NOMO-1 treated with DMSO at 0.1 percent for 48 hours (cell line): ENCODE measurements at regions not wholly inside any gene's neighbourhood (a gene's known extent, or its start where the extent isn't known, plus 50 kb on each side); places are given as distances from the start of the nearest gene placed in this dataset.
"Not testable (repeated sequence)": the region's sequence is repeated elsewhere in the genome, so short reads cannot be mapped to it uniquely, and the experiment has no call there.

Experiments used
- DNase-seq: peaks from one replicate; lab custom pipeline; 2025; ENCODE audit not compliant: unreplicated experiment; lab: John Stamatoyannopoulos, UW

DNA sequence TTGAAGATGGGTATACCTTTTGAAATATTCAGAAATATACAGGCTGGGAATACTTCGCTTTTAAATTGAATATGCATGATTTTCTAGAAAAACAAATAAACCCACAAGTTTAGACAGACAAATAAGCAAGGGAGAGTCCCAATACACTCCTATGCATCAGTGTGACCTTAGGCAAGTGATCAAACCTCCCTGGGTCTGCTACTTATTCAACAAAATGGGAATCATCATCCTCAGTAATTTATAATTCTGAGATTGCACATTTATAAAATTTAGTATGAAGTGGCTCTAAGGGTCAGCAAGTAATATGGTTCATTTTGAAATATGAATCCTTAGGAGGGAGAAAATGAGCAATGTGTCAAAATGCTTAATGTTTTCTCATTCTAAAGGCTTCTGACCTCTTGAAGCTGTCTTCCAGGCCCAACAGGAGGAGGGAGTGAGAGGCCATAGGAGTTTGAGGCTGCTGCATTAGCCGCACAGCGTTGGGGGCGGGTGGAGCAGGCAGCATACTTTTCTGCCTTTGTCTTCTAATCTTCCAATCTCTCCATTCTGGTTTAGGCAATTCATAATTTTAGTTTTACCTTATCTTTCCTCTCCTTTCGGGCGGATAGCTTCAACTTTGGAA lies 155.1 kb downstream of the TRIB2 start:
- no peak for DNase-seq

- no peak for DNase-seq
These were observed 161.0 kb downstream of the TRIB2 start for GRCh38 chr2:12877761-12878160.

DNA sequence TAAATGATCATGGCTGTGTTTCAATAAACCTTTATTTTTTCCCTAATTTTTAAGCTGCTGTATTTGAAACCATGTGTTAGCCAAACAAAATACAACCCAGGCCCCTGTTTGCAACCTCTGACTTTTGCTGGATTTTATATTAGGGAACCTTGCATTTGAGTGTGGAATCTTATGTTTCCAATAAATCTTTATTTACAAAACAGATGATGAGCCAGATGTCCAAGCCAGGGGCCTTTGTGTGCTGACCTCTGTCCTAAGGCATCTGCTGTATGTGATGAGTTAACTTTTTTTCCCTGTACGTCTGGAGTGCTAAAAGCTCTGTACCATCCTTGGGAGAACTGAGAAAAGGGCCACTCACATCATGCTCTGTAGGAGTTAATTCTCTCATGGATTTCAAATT lies 162.9 kb downstream of the TRIB2 start:
- DNase-seq = no peak

GRCh38 chr2:12881952-12882351 lies 165.2 kb downstream of the TRIB2 start:
- peak; percentile 17 for DNase-seq

- no peak for DNase-seq
These were observed 165.7 kb downstream of the TRIB2 start for GRCh38 chr2:12882393-12882792.

GRCh38 chr2:12883906-12884305 lies 167.2 kb downstream of the TRIB2 start:
- no peak for DNase-seq

- DNase-seq = no peak
These were observed 168.1 kb downstream of the TRIB2 start for GRCh38 chr2:12884713-12885282.

DNA sequence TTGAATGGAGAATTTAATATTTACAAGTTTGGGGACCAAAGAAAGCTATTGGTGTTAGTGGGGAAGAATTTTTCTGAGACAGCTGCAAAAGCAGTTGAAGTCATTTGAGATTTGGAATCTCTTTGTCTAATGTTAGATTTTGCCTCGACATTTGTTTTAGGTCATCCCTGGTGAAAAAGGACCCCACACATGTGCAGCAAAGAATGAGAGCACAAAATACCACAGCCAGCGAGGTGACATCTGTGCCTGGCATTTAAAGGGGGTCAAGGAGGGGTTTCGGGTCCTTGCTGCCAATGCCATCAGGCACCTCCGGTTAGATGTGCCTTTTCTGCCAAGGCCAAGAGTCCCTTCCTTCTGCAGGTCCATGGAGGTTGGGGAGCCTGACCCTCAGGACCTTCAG lies 173.3 kb downstream of the TRIB2 start:
- no peak for DNase-seq

DNA sequence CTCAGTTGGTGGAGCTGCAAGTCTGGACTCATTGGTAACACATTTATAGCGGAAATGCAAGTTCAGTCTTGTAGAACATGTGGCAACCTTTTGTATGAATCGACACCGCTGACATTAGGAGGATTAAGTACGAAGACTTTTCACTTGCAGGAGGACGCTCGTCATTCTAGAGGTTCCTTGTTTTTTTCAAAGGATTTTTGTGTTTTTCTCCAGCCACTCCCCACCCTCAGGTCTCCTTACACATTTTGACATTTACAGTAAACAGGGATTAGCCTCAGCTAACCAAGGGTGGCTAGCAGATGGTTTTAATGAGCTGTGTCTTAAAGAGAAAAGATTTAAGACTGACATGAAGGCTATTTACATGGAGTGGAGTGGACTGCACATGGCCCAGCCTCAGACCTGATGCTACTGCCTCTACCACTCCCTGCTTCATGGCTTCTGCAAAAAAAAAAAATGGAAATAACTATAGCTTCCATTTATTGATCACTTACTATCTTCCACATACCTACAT lies 173.8 kb downstream of the TRIB2 start:
- no peak for DNase-seq

- DNase-seq = peak; percentile 33
These were observed 178.3 kb downstream of the TRIB2 start for GRCh38 chr2:12895017-12895416.

DNA sequence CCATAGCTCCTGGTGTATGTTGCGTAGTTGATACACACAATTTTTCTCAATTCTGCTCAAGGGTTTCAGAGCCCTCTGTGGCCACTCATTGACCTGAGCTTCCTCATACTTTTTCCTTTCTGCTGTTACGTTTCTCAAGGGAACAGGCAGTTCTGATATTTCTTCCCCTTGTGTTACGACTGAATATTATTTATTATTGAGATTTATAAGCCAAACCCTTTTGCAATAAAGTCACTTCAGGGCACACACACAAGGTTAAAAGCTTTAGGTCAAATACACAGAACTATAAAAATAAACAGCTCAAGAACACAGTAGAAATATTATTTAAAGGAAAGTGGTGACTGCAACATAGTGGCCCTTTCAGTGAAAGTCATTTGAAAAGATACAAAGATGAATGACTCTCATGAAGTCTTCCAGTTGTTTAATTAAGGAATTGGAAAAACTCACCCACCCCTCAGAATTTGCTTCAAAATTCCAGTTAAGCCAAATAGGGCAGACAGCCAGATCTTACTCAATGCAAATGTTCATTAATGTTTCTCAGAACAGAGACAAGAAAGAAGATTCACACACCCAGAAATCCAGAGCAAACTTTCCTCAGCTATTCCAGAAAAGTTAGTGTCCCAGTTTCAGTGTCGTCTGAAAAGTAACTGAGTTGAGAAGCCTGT lies 179.7 kb downstream of the TRIB2 start:
- peak; percentile 21 for DNase-seq

DNA sequence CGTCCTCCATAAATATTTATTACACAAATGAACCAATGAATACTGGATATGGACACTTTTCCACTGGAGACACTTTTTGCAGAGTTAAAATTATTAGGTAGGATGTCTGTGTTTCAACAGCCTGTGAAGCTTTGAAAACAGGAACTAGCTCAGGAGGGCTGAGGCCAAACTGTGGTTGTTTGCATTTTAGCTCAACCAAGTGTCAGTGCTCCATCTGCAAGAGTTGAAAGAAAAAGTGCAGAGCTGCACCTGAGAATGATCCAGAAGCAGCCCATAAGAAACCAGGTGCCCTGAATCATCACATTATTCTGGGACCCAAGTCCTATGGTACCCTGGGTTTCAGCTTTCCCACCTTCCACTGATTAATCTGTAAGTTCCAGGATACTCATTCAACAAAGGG lies 180.4 kb downstream of the TRIB2 start:
- DNase-seq = peak; percentile 73

DNA sequence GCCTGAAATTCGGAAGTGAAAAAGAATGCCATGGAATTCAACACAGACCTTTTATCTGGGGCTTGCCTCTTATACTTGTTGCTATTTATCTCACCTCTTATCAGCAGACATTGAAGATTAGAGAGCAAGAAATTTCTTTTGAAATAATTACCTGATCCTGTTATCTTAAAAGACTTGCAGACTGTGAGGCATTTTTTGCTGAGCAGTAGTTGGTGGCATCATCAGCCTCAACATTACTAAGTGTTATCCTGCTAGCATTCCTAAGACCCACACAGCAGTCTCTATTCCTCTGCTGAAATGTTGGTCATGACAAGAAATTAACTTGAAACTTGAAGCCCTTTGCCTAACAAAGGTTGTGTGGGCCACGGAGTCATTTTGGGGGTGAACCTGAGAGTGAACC lies 186.5 kb downstream of the TRIB2 start:
- no peak for DNase-seq

- DNase-seq = no peak
These were observed 193.7 kb downstream of the TRIB2 start for GRCh38 chr2:12910431-12910830.

GRCh38 chr2:12915787-12916186 lies 199.1 kb downstream of the TRIB2 start:
- DNase-seq = no peak

DNA sequence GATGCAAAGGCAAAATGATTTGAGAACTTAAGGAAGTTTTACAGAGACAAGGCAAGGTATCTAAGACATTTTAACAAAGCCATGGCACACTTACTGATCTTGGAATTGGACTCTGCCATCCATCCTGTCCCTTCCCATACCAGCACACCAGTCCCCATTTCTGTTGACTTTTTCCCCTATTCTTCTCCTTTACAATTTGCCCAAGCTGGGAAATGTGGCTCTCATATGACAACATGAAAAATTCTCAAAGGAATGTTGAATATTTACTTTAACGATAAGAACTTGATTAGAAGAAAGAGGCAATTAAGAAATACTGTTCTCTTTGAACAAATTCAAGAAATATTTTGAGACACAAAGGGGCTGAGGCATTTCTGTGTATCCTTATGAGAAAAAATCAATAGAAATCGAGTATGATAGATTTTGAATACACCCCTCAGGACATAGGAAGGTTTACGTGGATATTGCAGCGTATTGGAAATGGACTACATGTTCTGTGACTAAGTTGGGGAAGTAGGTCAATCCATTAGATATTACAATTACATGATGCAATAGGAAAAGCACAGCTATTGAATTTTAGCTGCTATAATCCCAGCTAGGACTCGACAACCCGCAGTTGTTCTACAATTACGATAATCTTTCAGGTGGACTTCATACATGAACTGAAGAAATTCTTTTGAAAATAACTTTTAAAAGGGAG lies 201.6 kb downstream of the TRIB2 start:
- no peak for DNase-seq

DNA sequence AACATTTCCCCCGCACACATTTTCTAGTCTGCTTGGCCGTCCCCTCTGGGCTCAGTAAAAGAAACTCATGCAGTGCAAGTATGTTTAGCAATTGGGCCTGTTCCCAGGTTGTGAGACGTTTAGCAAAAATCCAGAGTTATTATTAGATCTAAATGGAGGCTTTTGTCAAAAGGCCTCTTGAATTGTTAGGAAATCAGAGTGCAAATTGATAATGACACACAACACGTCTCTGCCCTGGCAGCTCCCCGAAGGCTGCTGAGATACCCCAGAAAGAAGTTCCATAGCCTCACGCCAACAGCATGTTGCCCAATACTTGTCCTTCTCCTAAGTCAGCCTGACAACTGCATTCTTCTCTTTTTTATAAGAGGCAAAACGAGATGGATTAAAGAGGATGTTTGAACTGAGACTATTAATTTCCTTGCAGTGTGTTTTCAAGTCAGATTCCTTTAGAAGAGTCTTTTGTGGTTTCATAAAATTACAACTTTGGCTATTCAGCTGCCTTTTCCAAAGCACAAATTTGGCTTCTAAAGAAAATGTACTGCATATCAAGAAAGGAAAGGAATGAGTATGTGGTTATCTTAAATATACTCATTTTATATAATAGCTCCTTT lies 202.2 kb downstream of the TRIB2 start:
- peak; percentile 12 for DNase-seq

- no peak for DNase-seq
These were observed 204.6 kb downstream of the TRIB2 start for GRCh38 chr2:12921321-12921720.

- DNase-seq = no peak
These were observed 207.3 kb downstream of the TRIB2 start for GRCh38 chr2:12923907-12924610.

- not testable (repeated sequence) for DNase-seq
These were observed 209.9 kb downstream of the TRIB2 start for GRCh38 chr2:12926641-12927040.
